ENCODE measurements at regions not wholly inside any gene's neighbourhood (a gene's known extent, or its start where the extent isn't known, plus 50 kb on each side); places are given as distances from the start of the nearest gene placed in this dataset.

DNA sequence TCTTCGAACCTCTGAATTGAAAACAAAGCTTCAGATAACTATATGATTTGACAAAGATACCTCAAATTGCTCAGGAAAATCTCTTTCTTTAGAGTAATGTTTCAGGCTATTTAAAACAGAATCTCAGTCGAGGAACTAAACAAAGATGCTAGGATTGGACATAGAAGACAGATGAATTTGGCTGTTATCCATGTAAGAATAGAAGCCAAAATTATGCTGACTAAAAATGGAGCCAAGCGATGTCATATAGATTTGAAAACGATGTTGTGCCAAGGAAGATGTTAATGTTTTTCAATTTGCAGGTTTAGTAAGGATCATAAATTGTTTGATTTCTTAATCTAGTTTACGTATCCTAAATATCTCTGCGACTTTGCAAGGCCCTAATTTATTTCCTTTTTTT is 295.9 kb downstream of the FOXG1 start:
- no peak overlapping the region for H2AFZ ChIP-seq (ENCODE audit: low read length)
- no peak overlapping the region for H3K27ac ChIP-seq (ENCODE audit: low read depth, low read length)
- no peak overlapping the region for H3K4me3 ChIP-seq (ENCODE audit: insufficient read depth, low read length)
- TF ChIP-seq, protein P1, sequence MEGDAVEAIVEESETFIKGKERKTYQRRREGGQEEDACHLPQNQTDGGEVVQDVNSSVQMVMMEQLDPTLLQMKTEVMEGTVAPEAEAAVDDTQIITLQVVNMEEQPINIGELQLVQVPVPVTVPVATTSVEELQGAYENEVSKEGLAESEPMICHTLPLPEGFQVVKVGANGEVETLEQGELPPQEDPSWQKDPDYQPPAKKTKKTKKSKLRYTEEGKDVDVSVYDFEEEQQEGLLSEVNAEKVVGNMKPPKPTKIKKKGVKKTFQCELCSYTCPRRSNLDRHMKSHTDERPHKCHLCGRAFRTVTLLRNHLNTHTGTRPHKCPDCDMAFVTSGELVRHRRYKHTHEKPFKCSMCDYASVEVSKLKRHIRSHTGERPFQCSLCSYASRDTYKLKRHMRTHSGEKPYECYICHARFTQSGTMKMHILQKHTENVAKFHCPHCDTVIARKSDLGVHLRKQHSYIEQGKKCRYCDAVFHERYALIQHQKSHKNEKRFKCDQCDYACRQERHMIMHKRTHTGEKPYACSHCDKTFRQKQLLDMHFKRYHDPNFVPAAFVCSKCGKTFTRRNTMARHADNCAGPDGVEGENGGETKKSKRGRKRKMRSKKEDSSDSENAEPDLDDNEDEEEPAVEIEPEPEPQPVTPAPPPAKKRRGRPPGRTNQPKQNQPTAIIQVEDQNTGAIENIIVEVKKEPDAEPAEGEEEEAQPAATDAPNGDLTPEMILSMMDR (IDR thresholded peaks at IDR 0.05; ENCODE audit: extremely low read depth, low read depth, low read length) = no peak
- no peaks in the 10 kb centered on the region for H3K9me3 ChIP-seq (ENCODE audit: low read depth, low read length)
- H3K79me2 ChIP-seq (ENCODE audit: insufficient read depth, low read length) = no peaks in the 10 kb centered on the region
- no peaks in the 10 kb centered on the region for H3K27me3 ChIP-seq (ENCODE audit: insufficient read depth, low read length)
- no peaks in the 10 kb centered on the region for H3K36me3 ChIP-seq (ENCODE audit: insufficient read depth, low read length)
- H3K4me2 ChIP-seq (ENCODE audit: insufficient read depth, low read length) = no peak overlapping the region
- no peak for DNase-seq (ENCODE audit: insufficient read length, low spot score, missing footprints)
- H3K4me1 ChIP-seq (ENCODE audit: insufficient read depth, low read length) = no peaks in the 10 kb centered on the region
- no peaks in the 10 kb centered on the region for H4K20me1 ChIP-seq (ENCODE audit: insufficient read depth, low read length)

DNA sequence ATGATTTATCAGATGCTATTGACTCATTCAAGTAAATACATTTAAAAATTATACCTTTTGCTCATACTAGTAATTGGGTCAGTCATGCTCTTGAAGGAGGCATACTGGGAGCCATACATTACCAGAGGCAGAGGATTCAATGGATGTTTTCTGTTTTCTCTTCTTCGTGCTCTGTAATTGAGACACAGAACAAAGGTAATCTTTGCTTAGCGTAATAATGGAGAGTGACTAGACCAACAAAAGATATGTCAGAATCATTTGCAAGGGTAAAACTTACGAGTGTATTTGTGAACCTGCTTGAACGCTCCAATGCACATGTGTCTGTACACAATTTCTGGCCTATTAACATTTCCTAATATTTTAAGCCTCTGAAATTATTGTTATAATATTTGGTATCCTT is 296.4 kb downstream of the FOXG1 start:
- no peaks in the 10 kb centered on the region for H4K20me1 ChIP-seq (ENCODE audit: insufficient read depth, low read length)
- H3K9me3 ChIP-seq (ENCODE audit: low read depth, low read length) = no peaks in the 10 kb centered on the region
- no peaks in the 10 kb centered on the region for H3K36me3 ChIP-seq (ENCODE audit: insufficient read depth, low read length)
- H3K27ac ChIP-seq (ENCODE audit: low read depth, low read length) = no peak overlapping the region
- H3K79me2 ChIP-seq (ENCODE audit: insufficient read depth, low read length) = no peaks in the 10 kb centered on the region
- DNase-seq (ENCODE audit: insufficient read length, low spot score, missing footprints) = no peak
- H3K27me3 ChIP-seq (ENCODE audit: insufficient read depth, low read length) = no peaks in the 10 kb centered on the region
- H2AFZ ChIP-seq (ENCODE audit: low read length) = no peak overlapping the region
- no peak overlapping the region for H3K4me3 ChIP-seq (ENCODE audit: insufficient read depth, low read length)
- TF ChIP-seq, protein P1 (IDR thresholded peaks at IDR 0.05; ENCODE audit: extremely low read depth, low read depth, low read length) = no peak
- no peak overlapping the region for H3K4me2 ChIP-seq (ENCODE audit: insufficient read depth, low read length)
- no peaks in the 10 kb centered on the region for H3K4me1 ChIP-seq (ENCODE audit: insufficient read depth, low read length)

DNA sequence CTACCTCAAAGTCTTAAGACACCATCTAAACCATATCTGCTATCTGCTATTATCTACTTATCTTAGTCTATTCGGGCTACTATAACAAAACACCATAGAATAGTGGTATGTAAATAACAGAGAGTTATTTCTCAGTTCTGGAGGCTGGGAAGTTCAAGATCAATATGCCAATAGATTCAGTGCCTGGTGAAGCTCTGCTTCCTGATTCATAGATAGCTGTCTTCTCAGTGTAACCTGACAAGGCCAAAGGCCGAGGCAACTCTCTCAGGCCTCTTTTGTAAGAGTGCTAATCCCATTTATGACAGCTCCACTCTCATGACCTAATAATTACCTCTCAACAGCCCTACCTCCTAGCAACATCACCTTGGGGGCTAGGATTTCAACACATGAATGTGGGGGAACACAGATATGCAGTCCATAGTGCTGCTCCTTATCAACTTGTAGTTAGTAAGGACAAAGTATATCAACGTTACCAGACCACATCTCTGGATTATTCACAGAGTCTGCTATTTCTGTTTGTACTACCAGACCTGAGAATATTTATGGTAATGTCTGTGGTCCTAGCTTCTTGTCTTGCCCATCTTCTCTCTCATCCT is 297.8 kb downstream of the FOXG1 start:
- Histone ChIP-seq H3K36me3 (ENCODE audit: insufficient read depth, low read length) (no peaks in the 10 kb centered on the region), H3K27me3 (ENCODE audit: insufficient read depth, low read length) (no peaks in the 10 kb centered on the region), H3K4me1 (ENCODE audit: insufficient read depth, low read length) (no peaks in the 10 kb centered on the region), H2AFZ (ENCODE audit: low read length) (no peak overlapping the region), H3K79me2 (ENCODE audit: insufficient read depth, low read length) (no peaks in the 10 kb centered on the region), H3K27ac (ENCODE audit: low read depth, low read length) (no peak overlapping the region), H3K9me3 (ENCODE audit: low read depth, low read length) (no peaks in the 10 kb centered on the region), H3K4me3 (ENCODE audit: insufficient read depth, low read length) (no peak overlapping the region), H4K20me1 (ENCODE audit: insufficient read depth, low read length) (no peaks in the 10 kb centered on the region), H3K4me2 (ENCODE audit: insufficient read depth, low read length) (no peak overlapping the region)
- DNase-seq (ENCODE audit: insufficient read length, low spot score, missing footprints) = no peak
- TF ChIP-seq, protein P1 (IDR thresholded peaks at IDR 0.05; ENCODE audit: extremely low read depth, low read depth, low read length) = no peak

DNA sequence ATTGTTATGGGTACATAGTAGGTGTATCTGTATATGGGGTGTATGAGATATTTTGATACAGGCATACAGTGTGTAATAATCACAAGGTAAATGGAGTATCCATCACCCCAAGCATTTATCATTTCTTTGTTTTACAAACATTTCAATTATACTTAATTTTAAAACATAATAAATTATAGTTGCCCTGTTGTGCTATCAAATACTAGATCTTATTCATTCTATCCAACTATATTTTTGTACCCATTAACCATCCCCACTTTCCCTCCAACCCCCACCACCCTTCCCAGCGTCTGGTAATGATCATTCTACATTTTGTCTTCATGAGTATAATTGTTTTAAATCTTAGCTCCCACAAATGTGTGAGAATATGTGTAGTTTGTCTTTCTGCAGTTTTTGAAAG is 302.6 kb downstream of the FOXG1 start:
- H3K79me2 ChIP-seq (ENCODE audit: insufficient read depth, low read length) = no peaks in the 10 kb centered on the region
- no peaks in the 10 kb centered on the region for H3K27me3 ChIP-seq (ENCODE audit: insufficient read depth, low read length)
- no peaks in the 10 kb centered on the region for H3K36me3 ChIP-seq (ENCODE audit: insufficient read depth, low read length)
- H3K4me3 ChIP-seq (ENCODE audit: insufficient read depth, low read length) = no peak overlapping the region
- H3K4me2 ChIP-seq (ENCODE audit: insufficient read depth, low read length) = no peak overlapping the region
- H3K9me3 ChIP-seq (ENCODE audit: low read depth, low read length) = no peaks in the 10 kb centered on the region
- DNase-seq (ENCODE audit: insufficient read length, low spot score, missing footprints) = no peak
- TF ChIP-seq, protein P1 (IDR thresholded peaks at IDR 0.05; ENCODE audit: extremely low read depth, low read depth, low read length) = no peak
- H2AFZ ChIP-seq (ENCODE audit: low read length) = no peak overlapping the region
- H3K4me1 ChIP-seq (ENCODE audit: insufficient read depth, low read length) = no peaks in the 10 kb centered on the region
- no peaks in the 10 kb centered on the region for H4K20me1 ChIP-seq (ENCODE audit: insufficient read depth, low read length)
- no peak overlapping the region for H3K27ac ChIP-seq (ENCODE audit: low read depth, low read length)
